Type B pancreatic cell (in vitro differentiated cells): ENCODE measurements at regions not wholly inside any gene's neighbourhood (a gene's known extent, or its start where the extent isn't known, plus 50 kb on each side); places are given as distances from the start of the nearest gene placed in this dataset.

Source experiments
- DNase-seq: peaks from one replicate; pipeline ENCODE4 v3.0.0; 2021; ENCODE audit warnings: mixed read lengths; ENCODE audit not compliant: unreplicated experiment; ENCODE audit errors: extremely low spot score
- H3K27ac Mint-ChIP-seq: 2 replicates; pipeline ENCODE4 v1.8.0; 2021; ENCODE audit warnings: mild to moderate bottlenecking, mixed read lengths
- H3K27me3 Mint-ChIP-seq: 2 replicates; pipeline ENCODE4 v1.8.0; 2021; ENCODE audit warnings: mixed read lengths
- H3K36me3 Mint-ChIP-seq: 2 replicates; pipeline ENCODE4 v1.8.0; 2021; ENCODE audit warnings: mixed read lengths
- H3K4me1 Mint-ChIP-seq: one replicate; pipeline ENCODE4 v1.8.0; 2021; ENCODE audit warnings: mixed read lengths; ENCODE audit not compliant: unreplicated experiment
- H3K4me3 Mint-ChIP-seq: 2 replicates; pipeline ENCODE4 v1.8.0; 2021; ENCODE audit warnings: mild to moderate bottlenecking, mixed read lengths
- H3K9me3 Mint-ChIP-seq: 2 replicates; pipeline ENCODE4 v1.8.0; 2021; ENCODE audit warnings: mixed read lengths
- CTCF ChIP-seq: fragments of 200-600 bp; sonication (generic); conservative IDR thresholded peaks from 2 replicates; pipeline ENCODE4 v1.5.0; 2021; ENCODE audit warnings: antibody characterized with exemption, mild to moderate bottlenecking

GRCh38 chr4:79584902-79585301 is 176.9 kb upstream of the GK2 start:
- DNase-seq: no peak
- H3K27ac Mint-ChIP-seq: no peak overlapping the region
- no peak for TF ChIP-seq CTCF
- H3K27me3 Mint-ChIP-seq: no peaks in the 10 kb centered on the region
- H3K4me1 Mint-ChIP-seq: no peaks in the 10 kb centered on the region
- no peak overlapping the region for H3K4me3 Mint-ChIP-seq
- H3K9me3 Mint-ChIP-seq: no peaks in the 10 kb centered on the region
- no peaks in the 10 kb centered on the region for H3K36me3 Mint-ChIP-seq

- no peaks in the 10 kb centered on the region for H3K27me3 Mint-ChIP-seq
- no peaks in the 10 kb centered on the region for H3K9me3 Mint-ChIP-seq
- no peaks in the 10 kb centered on the region for H3K36me3 Mint-ChIP-seq
- no peak for DNase-seq
- H3K4me3 Mint-ChIP-seq: no peak overlapping the region
- no peak overlapping the region for H3K27ac Mint-ChIP-seq
- no peaks in the 10 kb centered on the region for H3K4me1 Mint-ChIP-seq
- no peak for TF ChIP-seq CTCF
These were observed 176.3 kb upstream of the GK2 start for GRCh38 chr4:79584352-79584751.

GRCh38 chr4:79578606-79579005 is 170.6 kb upstream of the GK2 start:
- Mint-ChIP-seq H3K4me1 (peaks cover 4% of the 10 kb centered on the region), H3K9me3 (no peaks in the 10 kb centered on the region), H3K27ac (no peak overlapping the region), H3K4me3 (no peak overlapping the region), H3K36me3 (no peaks in the 10 kb centered on the region), H3K27me3 (no peaks in the 10 kb centered on the region)
- TF ChIP-seq CTCF: no peak
- no peak for DNase-seq

- TF ChIP-seq CTCF: peak; percentile 74
- Mint-ChIP-seq H3K4me3 (no peak overlapping the region), H3K36me3 (no peaks in the 10 kb centered on the region), H3K4me1 (peaks cover 4% of the 10 kb centered on the region), H3K27ac (no peak overlapping the region), H3K9me3 (no peaks in the 10 kb centered on the region), H3K27me3 (no peaks in the 10 kb centered on the region)
- no peak for DNase-seq
These were observed 168.4 kb upstream of the GK2 start for GRCh38 chr4:79576429-79576753.

GRCh38 chr4:79575709-79576428 is 167.8 kb upstream of the GK2 start:
- H3K27ac Mint-ChIP-seq: no peak overlapping the region
- no peaks in the 10 kb centered on the region for H3K36me3 Mint-ChIP-seq
- no peak for DNase-seq
- H3K9me3 Mint-ChIP-seq: no peaks in the 10 kb centered on the region
- H3K4me1 Mint-ChIP-seq: peaks cover 4% of the 10 kb centered on the region
- no peak overlapping the region for H3K4me3 Mint-ChIP-seq
- TF ChIP-seq CTCF: no peak
- H3K27me3 Mint-ChIP-seq: no peaks in the 10 kb centered on the region
